Dedifferentiated amniotic fluid mesenchymal stem cell (primary cell): ENCODE measurements at regions not wholly inside any gene's neighbourhood (a gene's known extent, or its start where the extent isn't known, plus 50 kb on each side); places are given as distances from the start of the nearest gene placed in this dataset.
A peak's percentile ranks its signal among the peaks of the same experiment; 100 is the strongest.
"Not testable (repeated sequence)": the region's sequence is repeated elsewhere in the genome, so short reads cannot be mapped to it uniquely, and the experiment has no call there.

ENCODE experiments used
- DNase-seq: peaks from one replicate; pipeline ENCODE4 v3.0.0-alpha.2; 2016; ENCODE audit errors: extremely low spot score

DNA sequence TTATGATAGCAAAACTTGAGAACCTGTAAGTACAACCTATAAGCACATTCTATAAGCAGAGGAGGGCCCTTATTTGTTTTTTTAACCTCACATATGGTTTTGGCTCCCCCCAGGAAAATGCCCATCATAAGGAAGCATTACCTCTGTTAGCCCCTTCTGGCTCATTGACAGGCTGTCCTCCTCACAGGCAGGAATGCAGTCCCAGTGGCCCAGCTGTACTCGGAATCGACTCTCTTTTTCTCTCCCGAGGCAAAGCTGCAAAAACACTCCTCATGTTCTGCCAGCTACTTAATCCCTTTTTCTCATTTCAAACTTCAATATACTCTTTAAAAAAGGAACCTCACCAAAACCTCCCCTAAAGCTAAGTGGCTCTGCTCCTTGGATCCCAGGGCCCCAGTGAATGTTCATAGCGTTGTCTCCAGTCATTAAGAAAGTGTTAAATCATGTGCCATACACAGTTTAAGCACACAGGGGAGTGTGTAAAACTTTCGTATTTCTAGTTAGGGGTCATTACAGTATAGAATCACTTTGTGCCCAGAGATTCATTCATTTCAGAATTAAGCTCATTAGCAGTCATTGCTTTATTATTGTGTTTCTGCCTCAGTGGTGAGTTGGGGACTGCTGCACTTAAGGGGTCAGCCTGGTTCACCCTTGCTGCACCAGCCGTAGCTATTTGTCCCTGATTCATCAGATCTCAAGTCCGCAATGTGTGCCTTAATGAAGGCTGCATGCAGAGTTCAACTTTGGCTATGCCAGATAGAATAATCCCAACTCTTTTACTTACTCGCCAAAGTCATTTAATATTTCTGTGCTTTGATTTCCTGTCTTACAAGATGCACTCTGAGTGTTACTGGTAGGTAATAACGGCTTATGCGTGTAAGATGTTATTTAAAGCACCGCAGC is 57.6 kb downstream of the JRKL start:
- DNase-seq, result no peak

DNA sequence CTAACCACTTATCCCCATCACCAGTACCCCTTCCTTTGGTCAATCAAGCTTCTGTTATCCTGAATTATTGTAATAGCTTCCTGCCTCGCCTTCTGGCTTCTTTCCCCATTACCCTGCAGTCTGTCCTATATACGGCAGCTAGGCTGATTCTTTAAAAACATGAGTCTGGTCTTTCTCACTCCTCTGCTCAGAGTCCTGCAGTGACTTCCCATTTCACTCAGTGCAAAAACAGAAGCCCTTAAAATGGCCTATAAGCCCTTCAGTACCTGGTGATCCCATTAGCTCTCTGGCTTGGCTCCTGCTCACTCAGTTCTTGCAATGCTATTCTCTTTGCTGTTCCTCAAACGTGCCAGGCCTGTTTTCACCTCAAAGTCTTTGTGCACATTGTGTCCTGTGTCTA is 58.4 kb downstream of the JRKL start:
- DNase-seq, result no peak

DNA sequence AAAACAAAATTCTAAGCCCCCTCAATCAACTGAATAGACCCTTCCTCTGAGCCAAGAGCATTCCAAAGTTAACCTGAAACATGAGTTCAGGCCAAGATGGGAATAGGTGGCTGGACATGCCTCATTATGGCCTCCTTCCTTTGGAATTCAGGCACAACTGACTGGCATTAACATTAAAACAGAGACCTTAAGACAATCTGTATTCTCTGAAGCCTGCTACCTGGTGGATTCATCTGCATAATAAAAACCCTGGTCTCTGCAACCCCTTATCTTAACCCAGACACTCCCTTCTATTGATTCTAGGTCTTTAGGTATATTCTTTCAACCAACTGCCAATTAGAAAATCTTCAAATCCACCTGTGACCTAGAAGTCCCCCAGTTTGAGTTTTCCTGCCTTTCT is 66.3 kb downstream of the JRKL start:
- DNase-seq, result no peak

DNA sequence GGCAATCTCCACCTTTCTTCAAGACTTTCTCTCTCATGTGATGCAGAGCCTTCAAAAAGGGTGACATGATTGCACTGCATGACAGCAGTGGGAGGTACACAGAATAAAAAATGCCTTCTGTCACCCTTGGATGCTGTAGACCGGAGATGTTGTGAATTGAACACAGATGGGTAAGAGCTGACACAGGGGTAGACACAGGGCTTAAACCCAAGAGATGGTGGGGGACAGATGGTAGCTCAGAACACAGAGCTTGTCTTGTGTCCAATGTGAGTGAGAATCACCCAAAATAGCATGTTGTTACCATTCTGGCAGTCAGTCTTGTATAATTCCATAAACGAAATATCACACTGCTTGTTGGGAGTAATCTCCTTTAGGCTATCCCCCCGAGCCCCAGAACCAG is 69.9 kb downstream of the JRKL start:
- DNase-seq, result no peak

DNA sequence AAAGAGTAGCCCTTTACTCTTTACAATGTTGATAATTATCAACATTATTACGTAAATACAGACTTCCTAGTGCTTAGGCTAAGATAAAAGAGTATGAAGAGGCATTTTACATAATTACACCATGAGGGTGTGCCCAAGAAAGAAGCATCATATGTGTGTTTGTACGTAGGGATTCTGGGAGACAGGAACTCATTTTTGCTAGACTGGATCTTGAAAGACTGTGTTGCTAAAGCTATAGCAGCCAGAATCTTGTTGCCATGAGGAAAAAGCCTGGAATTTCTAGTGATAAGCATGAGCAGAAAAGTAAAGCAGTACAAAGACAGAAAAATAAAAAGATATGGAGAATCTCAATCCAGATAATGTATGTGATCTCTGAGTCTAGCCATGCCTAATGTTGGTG is 72.1 kb downstream of the JRKL start:
- DNase-seq, result no peak

GRCh38 chr11:96464700-96465307 is 75.0 kb downstream of the JRKL start:
- peak; percentile 86 for DNase-seq

DNA sequence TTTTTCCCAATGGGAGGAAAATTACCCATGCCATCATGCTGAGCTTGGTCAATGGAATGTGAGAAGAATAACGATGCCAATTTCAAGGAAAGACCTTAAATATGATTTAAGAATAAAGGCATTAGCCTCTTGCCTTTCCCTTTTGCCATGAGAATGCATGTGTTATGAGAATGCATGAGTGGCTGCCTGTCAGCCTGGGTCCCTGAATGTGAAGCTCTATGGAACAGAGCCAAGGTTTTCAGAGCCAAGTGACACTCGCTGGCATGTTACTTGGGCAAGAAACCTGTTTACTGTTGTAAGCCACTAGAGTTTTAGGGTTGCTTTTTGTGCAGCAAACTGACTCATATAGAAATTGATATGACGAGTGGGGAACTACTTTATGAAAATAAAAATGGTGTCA is 75.7 kb downstream of the JRKL start:
- no peak for DNase-seq

- DNase-seq, result no peak
Observed at GRCh38 chr11:96466607-96467006, 76.8 kb downstream of the JRKL start.

DNA sequence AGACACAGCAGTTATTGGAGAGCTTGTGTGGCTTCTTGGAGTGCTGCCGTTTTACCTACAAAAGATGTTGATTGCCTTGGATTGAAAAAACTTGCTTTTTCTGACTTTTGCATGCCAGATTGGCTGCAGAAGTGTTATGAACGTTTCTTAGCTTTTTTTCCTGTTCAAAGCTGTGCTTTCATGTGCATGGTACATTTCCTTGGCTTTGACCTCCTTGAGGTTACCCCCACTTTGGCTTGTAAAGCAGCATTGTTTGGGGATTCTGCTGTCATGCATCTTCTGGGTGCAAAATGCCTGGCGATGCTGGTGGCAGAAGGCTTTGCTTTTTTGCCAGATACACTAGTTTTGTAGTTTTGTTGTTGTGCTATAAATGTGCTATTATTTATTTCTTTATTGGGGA is 80.0 kb downstream of the JRKL start:
- DNase-seq, result no peak

DNA sequence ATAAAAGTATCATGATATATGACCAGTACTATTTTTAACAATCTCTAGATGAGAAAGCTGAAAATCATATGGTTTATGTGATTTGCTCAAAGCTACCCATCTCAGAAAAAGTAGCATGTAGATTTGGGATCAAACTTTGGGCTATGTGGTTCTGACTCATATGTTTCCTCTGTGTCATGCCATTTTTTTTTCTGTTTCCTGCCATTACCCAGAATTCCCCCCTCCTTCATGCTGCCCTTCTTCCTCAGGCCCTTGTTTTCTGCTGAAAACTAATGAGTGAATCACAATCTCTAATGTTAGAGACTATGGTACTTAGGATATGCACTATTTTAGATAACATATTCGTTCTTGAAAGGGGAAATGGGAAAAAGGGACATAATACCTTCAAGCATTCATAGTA is 80.7 kb downstream of the JRKL start:
- no peak for DNase-seq

DNA sequence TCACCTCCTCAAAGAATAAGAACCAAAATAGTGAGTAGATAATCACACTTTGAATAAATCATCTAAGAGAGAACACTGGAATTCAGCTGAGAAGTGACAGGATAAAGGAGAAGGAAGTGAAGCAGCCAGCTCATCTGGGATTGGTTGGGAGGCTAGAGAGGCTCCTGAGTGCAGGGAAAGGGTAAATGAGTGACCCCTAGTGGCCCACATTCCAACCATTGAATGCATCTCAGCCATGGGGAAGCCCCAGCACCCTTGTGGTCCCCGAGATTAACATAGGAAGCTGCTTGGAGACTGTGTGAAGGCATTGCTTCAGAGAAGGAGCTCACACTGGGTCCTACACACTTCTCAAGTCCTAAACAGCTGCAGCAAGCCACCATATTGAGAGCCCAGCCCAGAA is 82.3 kb downstream of the JRKL start:
- DNase-seq, result no peak

- DNase-seq, result no peak
Observed at GRCh38 chr11:96474263-96474662, 84.5 kb downstream of the JRKL start.

DNA sequence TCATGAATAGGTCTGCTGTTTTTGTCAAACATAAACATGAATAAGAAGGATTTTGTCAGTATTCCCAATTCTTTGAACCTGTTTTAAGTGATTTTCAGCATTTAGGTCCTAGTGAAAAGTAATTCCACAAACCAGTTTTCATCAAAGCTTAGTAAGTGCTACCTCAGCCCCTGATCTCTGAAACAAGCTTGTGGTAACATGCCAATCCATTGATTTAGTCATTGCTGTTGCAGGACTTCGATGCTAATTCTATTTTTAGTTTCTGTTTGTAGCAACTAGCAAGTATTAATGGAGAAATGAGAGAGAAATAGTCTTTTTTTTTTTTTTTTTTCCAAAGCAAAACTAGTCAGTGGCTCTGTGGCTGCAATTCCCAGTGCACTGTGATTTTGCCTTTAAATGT is 91.4 kb downstream of the JRKL start:
- DNase-seq, result no peak

DNA sequence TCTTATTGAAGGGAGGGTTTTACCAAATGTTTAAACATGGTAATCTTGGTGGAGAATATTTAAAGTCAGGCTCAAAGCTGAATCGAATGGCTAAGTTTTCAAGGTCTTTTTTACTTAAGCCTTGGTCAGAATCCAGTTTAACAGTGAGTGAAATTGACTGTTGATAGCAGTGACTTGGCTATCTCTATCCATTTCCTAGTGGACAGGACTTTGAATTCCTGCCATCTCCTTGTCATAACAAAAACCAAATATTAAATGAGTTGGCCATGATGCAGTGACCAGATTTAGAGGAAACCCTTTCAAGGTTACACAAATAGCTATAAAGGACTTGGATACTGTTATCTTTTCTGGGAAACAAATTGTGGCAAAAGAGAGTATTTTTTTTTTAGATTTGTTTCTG is 92.0 kb downstream of the JRKL start:
- DNase-seq, result no peak

GRCh38 chr11:96482193-96482592 is 92.4 kb downstream of the JRKL start:
- no peak for DNase-seq

DNA sequence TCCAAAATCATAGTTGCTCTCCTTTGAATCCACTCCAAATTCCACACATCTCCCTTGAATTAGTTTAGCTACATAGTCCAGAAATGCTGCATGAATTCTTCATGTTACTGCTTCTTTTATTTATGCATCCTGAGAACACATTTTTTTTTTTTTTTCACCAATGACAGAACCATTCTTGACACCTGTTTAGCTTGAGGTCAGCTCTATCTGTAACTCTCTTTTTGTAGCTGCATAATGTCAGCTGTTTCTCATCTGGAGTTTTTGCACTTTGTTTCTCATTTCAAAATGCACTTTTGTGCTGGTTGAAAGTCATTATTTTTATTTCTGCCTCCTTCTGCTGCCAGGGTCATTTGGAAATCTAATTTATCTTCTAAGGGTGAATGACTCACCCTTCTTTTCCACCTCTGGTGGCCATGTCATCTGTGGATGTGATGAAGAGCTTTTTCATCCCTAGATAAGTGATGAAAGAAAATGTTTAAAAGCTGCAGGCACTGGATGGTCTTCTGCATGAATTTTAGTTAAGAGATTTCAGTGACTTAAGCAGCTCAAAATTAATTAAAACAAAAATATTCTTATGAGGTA is 93.7 kb downstream of the JRKL start:
- DNase-seq, result no peak

GRCh38 chr11:96484361-96484760 is 94.5 kb downstream of the JRKL start:
- DNase-seq, result no peak

DNA sequence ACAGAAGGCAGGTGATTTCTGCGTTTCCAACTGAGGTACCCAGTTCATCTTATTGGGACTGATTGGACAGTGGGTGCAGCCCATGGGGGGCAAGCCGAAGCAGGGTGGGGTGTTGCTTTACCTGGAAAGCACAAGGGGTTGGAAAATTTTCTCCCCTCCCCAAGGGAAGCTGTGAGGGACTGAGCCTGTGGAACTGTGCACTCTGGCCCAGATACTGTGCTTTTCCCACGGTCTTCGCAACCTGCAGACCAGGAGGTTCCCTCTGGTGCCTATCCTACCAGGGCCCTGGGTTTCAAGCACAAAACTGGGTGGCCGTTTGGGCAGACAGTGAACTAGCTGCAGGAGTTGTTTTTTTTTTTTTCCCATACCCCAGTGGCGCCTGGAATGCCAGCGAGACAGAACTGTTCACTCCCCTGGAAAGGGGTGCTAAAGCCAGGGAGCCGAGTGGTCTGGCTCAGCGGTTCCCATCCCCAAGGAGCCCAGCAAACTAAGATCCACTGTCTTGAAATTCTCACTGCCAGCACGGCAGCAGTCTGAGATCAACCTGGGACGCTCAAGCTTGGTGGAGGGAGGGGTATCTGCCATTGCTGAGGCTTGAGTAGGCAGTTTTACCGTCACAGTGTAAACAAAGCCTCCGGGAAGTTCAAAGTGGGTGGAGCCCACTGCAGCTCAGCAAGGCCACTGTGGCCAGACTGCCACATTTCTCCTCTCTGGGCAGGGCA is 97.2 kb downstream of the JRKL start:
- DNase-seq, result no peak

- not testable (repeated sequence) for DNase-seq
Observed at GRCh38 chr11:96488911-96489310, 99.1 kb downstream of the JRKL start.

DNA sequence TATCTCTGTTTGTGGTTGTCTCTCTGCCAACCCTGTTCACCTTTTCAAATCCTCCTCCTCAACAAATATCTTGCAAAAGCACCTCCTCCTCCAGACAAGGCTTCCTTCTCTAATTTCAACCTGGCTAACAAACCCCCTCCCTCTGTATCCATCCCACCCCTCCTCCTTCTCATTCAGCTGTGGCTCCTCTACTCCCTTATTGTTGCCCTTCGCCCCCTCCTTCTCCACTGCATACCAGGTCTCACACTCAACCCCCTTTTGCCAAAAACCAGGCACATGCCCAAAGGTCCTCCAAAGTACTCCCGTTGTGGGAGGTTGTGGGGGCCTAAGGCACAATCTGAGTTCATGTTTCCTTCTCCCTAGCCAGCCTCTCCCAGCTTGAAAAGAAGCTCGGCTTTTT is 110.6 kb downstream of the JRKL start:
- DNase-seq, result no peak

DNA sequence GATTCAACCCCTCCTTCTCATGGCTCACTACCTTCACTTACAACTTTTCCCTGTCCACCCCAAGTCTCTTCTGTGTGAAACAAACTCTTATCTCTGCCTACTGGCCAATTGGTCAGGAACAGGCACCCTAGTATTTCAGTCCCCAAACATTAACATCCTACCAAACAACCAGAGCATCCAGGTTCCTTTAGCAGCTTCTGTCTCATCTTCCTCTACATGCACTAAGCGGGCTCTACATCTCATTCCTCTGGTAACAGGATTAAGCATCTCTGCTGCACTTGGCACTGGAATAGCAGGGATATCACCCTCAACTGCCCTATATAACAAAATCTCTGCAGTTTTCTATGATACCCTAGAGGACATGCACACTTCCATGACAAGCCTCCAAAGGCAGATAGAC is 116.2 kb downstream of the JRKL start:
- no peak for DNase-seq

DNA sequence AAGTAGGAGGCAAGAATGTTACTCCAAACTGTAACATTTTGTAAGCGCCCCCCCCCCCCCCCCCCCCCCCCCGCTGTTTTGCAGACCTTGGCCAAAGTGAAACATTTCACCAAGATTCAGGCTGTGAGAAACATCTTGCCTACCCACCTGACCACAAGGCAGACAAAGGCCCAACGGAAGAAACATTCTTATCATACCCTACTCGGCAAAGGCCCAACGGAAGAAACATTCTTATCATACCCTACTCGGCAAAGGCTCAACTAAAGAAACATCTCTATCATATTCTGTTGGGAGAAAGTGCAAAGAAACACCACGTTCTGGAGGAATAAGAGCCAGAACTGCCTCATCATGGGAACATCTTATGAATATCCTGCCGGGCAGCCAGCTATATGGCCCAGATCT is 117.1 kb downstream of the JRKL start:
- DNase-seq, result no peak

DNA sequence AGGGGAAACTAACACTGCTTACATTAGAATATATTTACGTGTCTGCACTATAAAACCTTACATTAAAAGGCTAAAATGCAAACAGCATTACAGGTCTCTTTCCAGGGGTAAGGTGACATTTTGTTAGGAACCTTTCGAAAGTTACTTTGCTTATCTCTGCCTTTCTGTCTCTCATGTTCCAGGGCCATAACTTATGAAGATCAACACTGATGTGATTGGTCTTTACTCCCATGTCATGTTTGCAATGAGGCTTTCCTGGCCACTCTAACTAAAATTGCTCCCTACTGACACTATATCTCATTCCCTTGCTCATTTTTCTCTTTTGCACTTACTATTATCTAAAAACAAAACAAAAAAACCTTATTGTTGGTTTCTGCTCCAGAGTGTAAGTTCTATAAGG is 119.0 kb downstream of the JRKL start:
- DNase-seq, result no peak
